Prostate gland (tissue), 2 donors: ENCODE measurements at regions not wholly inside any gene's neighbourhood (a gene's known extent, or its start where the extent isn't known, plus 50 kb on each side); places are given as distances from the start of the nearest gene placed in this dataset.
"Not testable (repeated sequence)": the region's sequence is repeated elsewhere in the genome, so short reads cannot be mapped to it uniquely, and the experiment has no call there.

ENCODE experiments used
- DNase-seq: peaks from one replicate; pipeline ENCODE4 v3.0.0-alpha.2; 2019; ENCODE audit warnings: low spot score
- H3K27ac ChIP-seq, 2 donors: fragments of 200-600 bp; sonication (generic); 2 replicates each; pipeline ENCODE4 v1.5.1; 2017 to 2019
- H3K27me3 ChIP-seq: fragments of 200-600 bp; sonication (generic); replicated peaks from 2 replicates; pipeline ENCODE4 v1.5.1; 2019; ENCODE audit not compliant: insufficient read depth
- H3K36me3 ChIP-seq, 2 donors: fragments of 200-600 bp; sonication (generic); 1 replicate in 1 of 2; 2 replicates in 1 of 2; pipeline versions ENCODE4 v1.5.1 to v1.8.1; 2017 to 2019
- H3K4me1 ChIP-seq: fragments of 200-600 bp; sonication (generic); replicated peaks from 2 replicates; pipeline ENCODE4 v1.5.1; 2019
- H3K4me3 ChIP-seq, 2 donors: fragments of 200-600 bp; sonication (generic); 2 replicates each; pipeline ENCODE4 v1.5.1; 2017 to 2019
- H3K9me3 ChIP-seq: fragments of 200-600 bp; sonication (generic); 2 replicates; pipeline ENCODE4 v1.5.1; 2017
- CTCF ChIP-seq, 4 experiments: fragments of 200-600 bp in 2 of 4; fragments of 450-650 bp in 2 of 4; sonication (generic) in 2 of 4; IDR thresholded peaks; 1 replicate in 3 of 4; 2 replicates in 1 of 4; pipeline ENCODE4 v1.5.1; 2016 to 2019; ENCODE audit warnings: antibody characterized with exemption in 4 of 4, mild to moderate bottlenecking in 2 of 4, moderate library complexity in 2 of 4
- POLR2A ChIP-seq: fragments of 450-650 bp; IDR thresholded peaks from one replicate; pipeline ENCODE4 v1.6.1; 2016; ENCODE audit warnings: antibody characterized with exemption, mild to moderate bottlenecking
- POLR2AphosphoS5 ChIP-seq: sonication (generic); formaldehyde crosslinking; IDR thresholded peaks from one replicate; pipeline ENCODE4 v1.6.1; 2017; ENCODE audit warnings: antibody characterized with exemption
- whole genome bisulfite sequencing: methylation state at CpG from one replicate; pipeline ENCODE4 v1.1.5; 2018; 5-methylcytosine and 5-hydroxymethylcytosine counted together
- intact Hi-C: fragments of 100-400 bp; cut with DNase I; formaldehyde crosslinking; loops from one replicate; pipeline ENCODE4 v1.14.2; 2022

- DNase-seq = no peak
Observed at GRCh38 chr11:90428836-90429235, 206.0 kb upstream of the CHORDC1 start.

GRCh38 chr11:90426442-90426841 is 203.6 kb upstream of the CHORDC1 start:
- 94% methylated on average over 5 of the region's 5 CpGs for WGBS
- intact Hi-C loops = no loop called here

More at GRCh38 chr11:90428836-90429235, 206.0 kb upstream of the CHORDC1 start:
- Histone ChIP-seq H3K27me3 (no peaks in the 10 kb centered on the region), H3K4me1 (no peaks in the 10 kb centered on the region), H3K4me3 (no peak overlapping the region), H3K36me3 (no peaks in the 10 kb centered on the region), H3K27ac (no peak overlapping the region), H3K9me3 (no peaks in the 10 kb centered on the region)
- TF ChIP-seq POLR2A = no peak
- TF ChIP-seq POLR2AphosphoS5 = no peak
- no peak for TF ChIP-seq CTCF (IDR thresholded peaks at IDR 0.05)
- intact Hi-C loops = no loop called here

GRCh38 chr11:90423378-90423777 is 200.5 kb upstream of the CHORDC1 start:
- Histone ChIP-seq H3K4me1 (no peaks in the 10 kb centered on the region), H3K27me3 (no peaks in the 10 kb centered on the region), H3K4me3 (no peak overlapping the region), H3K9me3 (no peaks in the 10 kb centered on the region), H3K36me3 (no peaks in the 10 kb centered on the region), H3K27ac (peak overlapping the region in 1 of 2 donors; percentile 38)
- peak; percentile 7 for DNase-seq
- TF ChIP-seq POLR2AphosphoS5 = no peak
- no peak for TF ChIP-seq CTCF (IDR thresholded peaks at IDR 0.05)
- TF ChIP-seq POLR2A = no peak
- WGBS = 13% methylated on average over 1 of the region's 1 CpG
- intact Hi-C loops = no loop called here

More at GRCh38 chr11:90426442-90426841, 203.6 kb upstream of the CHORDC1 start:
- Histone ChIP-seq H3K9me3 (no peaks in the 10 kb centered on the region), H3K36me3 (no peaks in the 10 kb centered on the region), H3K4me1 (no peaks in the 10 kb centered on the region), H3K4me3 (no peak overlapping the region), H3K27me3 (no peaks in the 10 kb centered on the region), H3K27ac (no peak overlapping the region)
- no peak for TF ChIP-seq CTCF (IDR thresholded peaks at IDR 0.05)
- TF ChIP-seq POLR2A = no peak
- no peak for TF ChIP-seq POLR2AphosphoS5
- no peak for DNase-seq

- H3K27me3 ChIP-seq, H3K4me3 ChIP-seq, intact Hi-C loops, H3K36me3 ChIP-seq, H3K4me1 ChIP-seq, H3K9me3 ChIP-seq: not testable (repeated sequence)
- 31% methylated on average over 9 of the region's 9 CpGs for WGBS
- DNase-seq = peak; percentile 6
- peak overlapping the region in 1 of 2 donors; percentile 38 for H3K27ac ChIP-seq
Observed at GRCh38 chr11:90422787-90423186, 199.9 kb upstream of the CHORDC1 start.

- Histone ChIP-seq H3K36me3 (no peaks in the 10 kb centered on the region), H3K27me3 (no peaks in the 10 kb centered on the region), H3K4me1 (no peaks in the 10 kb centered on the region), H3K27ac (no peak overlapping the region), H3K9me3 (no peaks in the 10 kb centered on the region), H3K4me3 (no peak overlapping the region)
- 33% methylated on average over 2 of the region's 2 CpGs for WGBS
- TF ChIP-seq POLR2AphosphoS5 (no peak), POLR2A (no peak), CTCF (IDR thresholded peaks at IDR 0.05) (no peak)
- DNase-seq = no peak
- intact Hi-C loops = no loop called here
Observed at GRCh38 chr11:90414221-90414620, 191.4 kb upstream of the CHORDC1 start.
